GM19455 (cell line): ENCODE measurements at regions not wholly inside any gene's neighbourhood (a gene's known extent, or its start where the extent isn't known, plus 50 kb on each side); places are given as distances from the start of the nearest gene placed in this dataset.

Source experiments
- ATAC-seq: cut with Tn5 transposase; IDR thresholded peaks from one replicate; pipeline ENCODE4 v1.9.1; 2021; ENCODE audit not compliant: unreplicated experiment

DNA sequence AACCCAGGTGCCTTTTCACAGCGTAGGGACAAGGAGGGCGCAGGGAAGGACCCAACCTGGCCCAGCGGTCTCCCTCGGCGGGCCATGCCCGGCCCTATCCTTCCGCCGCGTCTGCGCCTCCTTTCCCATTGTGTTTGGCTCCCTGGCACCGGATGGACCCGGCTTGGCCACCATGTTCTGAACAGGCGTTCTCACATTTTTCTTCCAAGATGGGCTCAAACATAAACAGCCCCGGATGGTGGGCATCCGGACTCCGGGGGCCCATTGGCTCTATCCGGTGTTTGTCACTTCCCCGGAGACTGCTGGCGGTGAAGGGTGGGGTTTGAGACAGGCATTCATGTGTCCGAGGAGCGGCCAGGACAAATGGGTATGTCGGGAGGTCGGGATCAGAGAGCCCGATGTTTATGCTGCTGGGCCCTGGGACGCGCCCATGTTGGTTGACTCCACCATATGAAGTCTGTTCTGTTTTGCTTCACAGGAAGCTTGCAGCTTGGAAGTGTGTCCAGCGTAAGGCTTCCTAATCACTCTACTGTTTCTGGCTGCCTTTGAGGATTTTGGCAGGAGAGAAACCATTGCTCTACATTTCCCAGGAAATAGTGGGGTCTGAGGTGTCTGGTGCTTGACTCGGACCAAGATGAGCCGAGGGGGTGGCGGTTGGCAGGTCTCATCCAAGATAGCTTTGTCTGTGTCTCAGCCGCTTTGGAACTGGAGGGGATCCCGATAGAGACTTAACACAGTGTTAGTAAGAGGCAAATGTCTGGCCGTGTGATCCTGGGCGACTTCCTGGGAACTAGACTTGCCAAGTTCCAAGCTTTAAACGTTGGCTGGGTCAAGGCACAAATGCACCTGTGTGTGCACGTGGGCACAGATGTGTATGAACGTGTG lies 188.3 kb downstream of the IRF8 start:
- no peak for ATAC-seq

DNA sequence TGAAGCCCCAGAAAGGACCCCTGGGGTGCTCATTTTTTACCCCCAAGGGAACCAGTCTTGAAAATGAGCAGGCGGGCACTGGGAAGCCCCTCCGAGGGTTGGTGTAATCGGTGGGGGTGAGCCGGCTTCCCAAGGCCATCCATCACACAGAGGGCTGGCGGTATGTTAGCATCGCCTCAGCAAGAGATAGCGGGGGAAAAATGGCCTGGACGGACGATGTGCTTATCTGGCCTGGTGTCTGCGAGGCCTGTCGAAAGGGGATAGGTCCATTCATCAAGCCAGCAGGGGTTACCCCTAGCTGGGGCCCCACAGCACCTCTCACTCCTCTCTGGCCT lies 188.9 kb downstream of the IRF8 start:
- ATAC-seq = no peak

DNA sequence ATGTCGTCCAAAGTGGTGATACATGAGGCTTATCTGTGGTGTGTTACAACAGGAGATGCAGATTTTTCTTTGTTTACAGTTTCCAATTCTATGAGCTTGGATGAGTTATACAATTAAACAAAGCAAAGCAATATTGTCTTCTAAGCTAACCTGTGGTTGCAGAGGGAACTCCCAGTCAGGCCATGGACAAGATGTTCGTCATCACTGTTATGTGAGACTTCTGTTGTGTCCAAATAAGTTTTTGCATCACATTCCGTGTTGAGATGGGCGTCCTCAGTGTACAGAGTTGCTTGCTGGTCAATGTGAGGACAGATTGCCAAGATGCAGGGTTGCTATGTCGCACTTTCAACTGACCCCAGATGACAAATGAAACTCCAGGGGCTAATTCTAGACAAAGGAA lies 189.3 kb downstream of the IRF8 start:
- no peak for ATAC-seq

GRCh38 chr16:86088816-86089215 lies 189.9 kb downstream of the IRF8 start:
- ATAC-seq = no peak

DNA sequence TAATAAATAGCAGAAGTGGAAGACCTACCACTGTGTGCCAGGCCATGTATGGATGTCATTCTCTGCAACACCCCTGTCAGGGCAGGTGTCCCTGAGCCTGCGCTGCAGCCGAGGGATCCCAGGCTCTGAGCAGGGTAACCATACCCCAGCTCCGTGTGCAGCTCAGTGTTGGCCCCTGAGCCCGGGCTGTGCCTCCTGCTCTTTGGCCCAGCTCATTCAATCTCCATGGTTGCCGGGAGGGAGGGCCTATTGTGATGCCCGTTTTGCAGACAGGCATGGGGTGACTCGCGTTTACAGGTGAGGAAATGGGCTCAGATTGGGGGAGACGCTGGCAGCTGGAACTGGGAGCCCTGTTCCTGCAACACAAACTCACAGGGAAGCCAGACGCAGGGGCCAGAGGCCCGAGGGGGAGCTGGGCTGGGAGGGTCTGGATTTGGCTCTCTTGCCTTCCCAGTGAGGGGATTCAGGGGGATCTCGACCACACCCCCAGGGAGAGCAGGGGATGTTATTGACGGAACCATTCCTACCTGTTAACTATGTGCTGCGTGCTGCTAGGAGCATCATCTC lies 190.5 kb downstream of the IRF8 start:
- ATAC-seq = no peak

DNA sequence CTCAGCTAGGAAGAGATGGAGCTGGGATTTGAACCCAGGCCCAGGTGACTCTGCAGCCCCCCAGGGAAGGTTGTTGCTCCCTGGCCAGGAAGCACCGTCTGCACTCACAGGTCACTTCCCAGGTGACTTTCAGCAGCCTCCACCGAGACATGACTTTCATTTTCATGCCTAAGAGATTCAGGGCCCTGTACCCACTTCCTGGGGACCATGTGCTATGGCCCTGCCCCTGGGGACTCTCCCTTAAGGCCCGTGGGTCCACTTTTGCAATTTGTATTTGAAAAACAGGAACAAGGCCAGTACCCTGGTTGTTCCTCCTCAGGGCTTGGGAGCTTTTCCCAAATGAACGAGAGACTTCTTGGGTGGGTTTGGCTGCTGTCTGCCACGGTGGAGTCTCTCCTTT lies 191.0 kb downstream of the IRF8 start:
- ATAC-seq = no peak

- no peak for ATAC-seq
These were observed 191.7 kb downstream of the IRF8 start for GRCh38 chr16:86090461-86091170.

DNA sequence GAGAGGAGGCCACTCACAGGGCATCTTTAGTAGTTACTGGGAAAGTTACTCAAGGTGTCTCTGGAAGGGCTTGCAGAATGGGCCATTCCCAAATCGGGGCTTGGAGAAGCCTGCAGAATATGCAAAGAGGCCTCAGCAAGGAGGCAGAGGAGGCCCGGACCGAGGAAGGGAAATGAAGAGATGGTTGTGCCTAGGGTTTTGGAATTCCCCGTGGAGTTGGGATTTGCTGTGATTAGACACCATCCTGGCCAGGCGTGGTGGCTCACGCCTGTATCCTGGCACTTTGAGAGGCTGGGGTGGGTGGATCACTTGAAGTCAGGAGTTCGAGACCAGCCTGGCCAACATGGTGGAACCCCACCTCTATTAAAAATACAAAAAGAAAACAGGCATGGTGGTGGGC lies 193.0 kb downstream of the IRF8 start:
- no peak for ATAC-seq

DNA sequence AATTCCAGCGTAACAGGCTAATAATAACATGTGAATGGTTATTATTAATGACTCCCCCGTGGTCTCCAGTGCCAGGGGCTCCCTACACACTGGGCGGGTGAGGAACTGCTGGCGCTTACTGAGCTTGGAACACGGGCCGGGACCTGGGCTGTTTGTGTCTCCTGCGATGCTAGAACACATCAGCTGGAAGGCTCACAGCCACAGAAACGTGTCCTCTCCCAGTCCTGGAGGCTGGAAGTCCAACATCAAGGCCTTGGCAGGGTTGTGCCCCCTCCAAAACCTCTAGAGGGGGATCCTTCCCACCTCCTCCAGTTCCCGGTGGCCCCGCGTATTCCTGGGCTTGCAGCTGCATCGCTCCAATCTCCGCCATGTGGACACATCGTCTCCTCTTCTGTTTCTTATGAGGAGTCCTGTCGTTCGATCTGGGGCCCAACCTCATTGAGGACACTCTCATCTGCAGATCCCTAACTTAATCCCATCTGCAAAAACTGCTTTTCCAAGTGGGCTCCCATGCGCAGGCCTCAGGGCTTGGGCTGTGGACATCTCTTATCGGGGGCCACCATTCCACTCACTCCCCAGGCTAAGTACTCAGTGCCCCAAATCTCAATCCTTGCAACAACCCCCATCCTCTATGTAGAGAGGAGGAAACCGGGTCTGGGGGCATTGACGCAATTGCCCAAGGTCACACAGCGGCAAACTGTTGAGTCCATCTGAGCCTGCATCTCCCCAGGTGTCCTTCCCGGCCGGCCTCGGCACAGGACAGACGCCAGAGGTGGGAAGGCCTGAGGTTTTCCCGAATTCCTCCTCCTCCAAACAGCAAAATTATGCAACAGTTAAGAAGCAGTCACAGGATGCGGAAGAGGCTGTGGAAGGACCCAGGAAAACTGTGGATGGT lies 193.9 kb downstream of the IRF8 start:
- no peak for ATAC-seq

DNA sequence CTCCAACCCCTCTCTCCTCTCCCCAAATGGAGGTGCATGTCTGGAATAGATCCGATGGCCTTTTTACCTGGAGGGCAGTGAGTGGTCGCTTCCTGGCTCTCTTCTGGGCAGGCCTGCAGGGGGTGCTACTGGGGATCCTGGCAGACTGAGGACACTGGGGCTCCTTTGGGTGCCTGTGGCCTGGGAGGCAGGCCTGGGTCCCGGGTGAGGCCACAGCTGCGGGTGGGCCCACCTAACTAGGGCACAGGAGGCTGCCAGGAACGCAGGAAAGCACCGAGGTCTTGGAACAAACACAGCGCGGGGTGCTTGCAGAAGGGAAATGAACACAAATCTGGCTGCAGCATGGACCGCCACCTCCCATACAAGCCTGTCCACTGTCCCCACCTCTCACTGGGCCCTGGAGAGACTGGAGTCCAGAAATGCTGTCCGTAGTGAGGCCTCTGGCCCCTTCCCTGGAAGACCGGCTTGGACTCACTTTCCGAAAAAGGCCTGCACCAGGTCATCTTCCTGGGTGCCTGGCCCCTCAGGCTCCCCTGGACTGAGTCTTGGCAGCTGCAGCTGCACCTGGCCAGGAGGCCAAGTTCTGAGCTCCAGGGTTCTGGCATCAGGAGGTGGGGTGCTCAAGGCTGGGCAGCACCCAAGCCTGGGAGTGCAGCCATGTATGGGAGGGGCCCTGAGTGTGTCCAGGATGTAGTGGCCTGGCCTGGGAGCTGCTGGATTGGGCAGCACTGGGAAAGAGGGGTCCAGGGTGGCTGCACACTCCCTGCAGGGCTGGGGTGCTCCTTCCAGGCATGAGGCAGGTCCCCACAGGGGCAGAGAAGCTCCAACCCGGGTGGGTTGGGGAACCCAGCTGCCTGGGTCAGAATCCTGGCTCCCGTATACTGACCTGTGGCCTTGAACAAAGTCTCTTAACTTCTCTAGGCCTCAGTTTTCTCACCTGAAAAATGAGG lies 195.1 kb downstream of the IRF8 start:
- ATAC-seq = no peak

DNA sequence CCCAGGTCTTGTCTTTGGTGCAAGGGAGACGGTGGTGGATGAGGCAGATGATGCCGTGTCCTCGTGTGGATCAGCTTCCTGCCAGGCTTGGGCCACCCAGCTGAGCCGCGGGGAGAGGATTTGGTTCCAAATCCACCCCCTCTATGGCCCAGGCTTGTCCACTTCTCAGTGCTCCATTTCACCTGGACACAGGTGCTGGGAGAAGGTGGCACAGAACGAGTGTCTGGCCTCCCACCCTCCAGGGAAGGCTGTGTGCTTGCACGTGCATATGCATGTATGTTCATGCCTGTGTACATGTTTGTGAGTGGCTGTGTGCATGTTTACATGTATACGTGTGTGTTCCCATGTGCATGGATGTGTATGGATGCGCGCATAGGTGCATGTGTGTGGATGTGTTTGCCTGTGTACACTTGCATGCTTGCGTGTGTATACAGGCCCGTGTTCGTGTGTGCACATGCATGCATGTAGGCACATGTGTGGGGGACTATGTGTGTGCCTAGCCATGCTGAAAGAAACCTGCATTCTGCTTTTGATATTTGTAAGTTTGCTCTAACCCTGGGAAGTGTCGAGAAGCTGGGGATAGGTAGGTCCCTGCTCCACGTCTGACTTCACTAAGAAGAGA lies 196.3 kb downstream of the IRF8 start:
- ATAC-seq = no peak

DNA sequence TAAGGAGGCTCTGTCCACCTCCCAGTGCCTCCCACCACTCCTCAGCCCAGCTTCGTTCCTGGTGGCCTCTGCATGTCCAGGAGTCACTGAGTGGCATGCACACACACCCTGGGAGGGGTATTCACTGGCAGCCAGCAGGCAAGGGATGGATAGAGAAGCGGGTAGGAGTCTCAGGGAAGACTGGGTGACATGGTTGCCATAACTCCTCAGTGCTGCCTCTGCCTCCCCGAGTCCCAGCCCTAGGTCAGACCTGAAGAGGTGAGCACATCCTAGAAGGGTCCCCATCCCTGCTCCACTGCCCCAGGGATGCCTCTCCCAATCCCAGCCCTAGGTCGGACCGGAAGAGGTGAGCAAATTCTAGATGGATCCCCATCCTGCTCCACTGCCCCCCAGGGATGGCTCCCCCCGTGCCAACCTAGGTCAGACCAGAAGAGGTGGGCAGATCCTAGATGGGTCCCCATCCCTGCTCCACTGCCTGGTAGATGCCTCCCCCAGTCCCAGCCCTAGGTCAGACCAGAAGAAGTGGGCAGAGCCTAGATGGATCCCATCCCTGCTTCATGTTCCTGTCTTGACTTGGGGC lies 197.0 kb downstream of the IRF8 start:
- ATAC-seq = no peak

- ATAC-seq = no peak
These were observed 197.9 kb downstream of the IRF8 start for GRCh38 chr16:86096850-86097249.

- no peak for ATAC-seq
These were observed 200.4 kb downstream of the IRF8 start for GRCh38 chr16:86099326-86099725.

- no peak for ATAC-seq
These were observed 201.5 kb downstream of the IRF8 start for GRCh38 chr16:86100205-86101136.

DNA sequence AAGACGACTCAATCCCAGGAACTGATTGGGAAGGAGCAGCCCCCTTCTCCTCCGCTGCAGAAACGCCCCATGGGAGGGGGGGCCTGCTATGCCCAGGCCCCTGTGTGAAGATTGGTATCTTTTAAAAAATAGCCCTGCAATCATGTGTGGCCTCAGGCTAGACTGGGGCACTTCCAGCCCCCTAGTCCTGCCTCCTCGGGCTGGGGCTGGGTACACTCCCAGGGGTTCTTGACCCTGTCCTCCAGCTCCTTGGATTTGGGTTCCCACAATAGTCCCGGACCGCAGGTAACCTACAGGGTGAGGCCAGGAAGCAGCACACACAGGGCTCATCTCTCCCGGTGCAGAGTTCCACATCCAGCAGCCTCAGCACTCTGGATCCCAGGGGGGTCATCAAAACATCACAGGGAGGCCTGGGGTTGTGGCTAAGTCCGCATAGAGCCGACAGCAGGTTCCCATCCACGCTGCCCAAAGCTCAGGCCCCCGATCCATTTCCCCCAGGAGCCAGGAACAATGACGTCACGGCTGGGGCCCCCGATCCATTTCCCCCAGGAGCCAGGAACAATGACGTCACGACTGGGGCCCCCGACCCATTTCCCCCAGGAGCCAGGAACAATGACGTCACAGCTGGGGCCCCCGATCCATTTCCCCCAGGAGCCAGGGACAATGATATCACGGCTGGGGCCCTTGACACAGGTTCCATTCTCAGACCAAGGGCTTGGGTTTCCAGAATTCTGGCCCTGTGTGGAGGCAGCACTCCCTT lies 202.4 kb downstream of the IRF8 start:
- ATAC-seq = no peak

DNA sequence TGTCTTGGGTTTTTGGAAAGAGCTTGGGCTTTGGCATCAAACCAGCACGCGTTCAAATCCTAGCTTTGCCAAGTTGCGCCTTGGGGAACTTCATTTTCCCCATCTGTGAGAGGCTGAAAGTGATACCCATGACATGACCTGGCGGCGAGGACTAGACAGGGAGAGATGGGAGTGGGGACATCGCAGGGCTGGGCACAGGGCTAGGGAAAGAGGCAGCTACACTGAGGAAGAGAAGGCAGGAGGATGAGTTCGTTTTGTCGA lies 202.9 kb downstream of the IRF8 start:
- ATAC-seq = no peak

DNA sequence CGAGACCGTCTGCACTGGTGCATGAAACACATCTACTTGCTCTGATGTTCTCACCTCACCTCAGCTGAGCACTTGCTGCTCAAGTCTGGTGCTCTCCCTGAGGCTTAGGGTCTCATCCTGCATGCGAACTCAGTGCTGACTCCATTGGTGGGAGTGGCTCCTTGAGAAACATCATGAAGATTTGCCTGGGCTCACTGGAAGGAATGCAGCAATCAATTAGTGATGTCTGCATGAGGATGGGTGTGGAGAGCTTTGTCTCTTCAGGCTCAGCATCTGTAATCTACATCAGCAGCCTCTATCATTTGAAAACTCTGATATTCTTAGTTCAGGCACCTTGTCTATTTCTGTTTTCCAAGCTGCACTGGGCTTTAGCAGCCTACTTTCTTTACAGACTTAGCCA lies 204.4 kb downstream of the IRF8 start:
- ATAC-seq = no peak
